ENCODE measurements at regions not wholly inside any gene's neighbourhood (a gene's known extent, or its start where the extent isn't known, plus 50 kb on each side); places are given as distances from the start of the nearest gene placed in this dataset.
"Not testable (repeated sequence)": the region's sequence is repeated elsewhere in the genome, so short reads cannot be mapped to it uniquely, and the experiment has no call there.

DNA sequence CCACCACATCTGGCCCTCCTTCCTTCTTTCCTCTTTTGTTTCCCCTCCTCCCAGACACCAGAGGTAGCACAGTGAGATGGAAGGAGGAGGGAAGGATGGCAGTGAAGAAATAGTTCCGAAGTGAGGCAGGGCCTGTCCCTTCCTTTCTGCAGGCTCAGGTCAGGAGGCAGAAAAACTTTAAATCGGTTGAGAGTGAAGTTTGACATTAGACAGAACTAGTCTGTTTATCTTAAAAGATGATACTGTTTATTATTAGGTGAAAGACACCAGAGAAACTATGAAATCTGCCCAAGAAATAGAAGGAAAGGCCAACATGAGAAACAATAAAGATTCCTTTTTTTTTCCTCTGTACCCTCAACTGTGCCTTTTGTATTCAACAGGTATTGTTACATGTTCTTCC is 670.3 kb downstream of the UTRN start:
- BruUV-seq (replicated peaks) = no TSS peak
- no peaks in the 10 kb centered on the region for H3K36me3 Mint-ChIP-seq (ENCODE audit: insufficient read depth, unreplicated experiment)
- H3K4me3 ChIP-seq (ENCODE audit: low read depth, low read length) = no peak overlapping the region
- H3K9me3 Mint-ChIP-seq (ENCODE audit: unreplicated experiment) = peaks cover 10% of the 10 kb centered on the region
- H3K27me3 Mint-ChIP-seq (ENCODE audit: insufficient read depth, unreplicated experiment) = no peaks in the 10 kb centered on the region
- H3K4me1 Mint-ChIP-seq (ENCODE audit: low read depth, unreplicated experiment) = peaks cover 9% of the 10 kb centered on the region
- no peak overlapping the region for H3K4me3 Mint-ChIP-seq (ENCODE audit: unreplicated experiment)
- intact Hi-C loops (cut with micrococcal nuclease; ENCODE audit: unreplicated experiment) = no loop called here
- H3K27me3 ChIP-seq (replicated peaks; ENCODE audit: control insufficient read depth, insufficient read depth, low read length) = no peaks in the 10 kb centered on the region
- no peaks in the 10 kb centered on the region for H3K4me1 ChIP-seq
- H3K9me3 ChIP-seq = no peaks in the 10 kb centered on the region
- H3K27ac Mint-ChIP-seq (ENCODE audit: unreplicated experiment) = no peak overlapping the region
- no peak for DNase-seq
- POLR2A ChIA-PET = no interaction called here
- TF ChIP-seq, protein P1, sequence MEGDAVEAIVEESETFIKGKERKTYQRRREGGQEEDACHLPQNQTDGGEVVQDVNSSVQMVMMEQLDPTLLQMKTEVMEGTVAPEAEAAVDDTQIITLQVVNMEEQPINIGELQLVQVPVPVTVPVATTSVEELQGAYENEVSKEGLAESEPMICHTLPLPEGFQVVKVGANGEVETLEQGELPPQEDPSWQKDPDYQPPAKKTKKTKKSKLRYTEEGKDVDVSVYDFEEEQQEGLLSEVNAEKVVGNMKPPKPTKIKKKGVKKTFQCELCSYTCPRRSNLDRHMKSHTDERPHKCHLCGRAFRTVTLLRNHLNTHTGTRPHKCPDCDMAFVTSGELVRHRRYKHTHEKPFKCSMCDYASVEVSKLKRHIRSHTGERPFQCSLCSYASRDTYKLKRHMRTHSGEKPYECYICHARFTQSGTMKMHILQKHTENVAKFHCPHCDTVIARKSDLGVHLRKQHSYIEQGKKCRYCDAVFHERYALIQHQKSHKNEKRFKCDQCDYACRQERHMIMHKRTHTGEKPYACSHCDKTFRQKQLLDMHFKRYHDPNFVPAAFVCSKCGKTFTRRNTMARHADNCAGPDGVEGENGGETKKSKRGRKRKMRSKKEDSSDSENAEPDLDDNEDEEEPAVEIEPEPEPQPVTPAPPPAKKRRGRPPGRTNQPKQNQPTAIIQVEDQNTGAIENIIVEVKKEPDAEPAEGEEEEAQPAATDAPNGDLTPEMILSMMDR (IDR thresholded peaks at IDR 0.05; ENCODE audit: insufficient read depth in 1 of 2, low read depth in 1 of 2, low read length in 1 of 2, severe bottlenecking in 1 of 2, unreplicated experiment in 1 of 2) = no peak
- CTCF ChIA-PET = no interaction called here
- no peaks in the 10 kb centered on the region for H3K36me3 ChIP-seq (ENCODE audit: control insufficient read depth, insufficient read depth, low read length)

DNA sequence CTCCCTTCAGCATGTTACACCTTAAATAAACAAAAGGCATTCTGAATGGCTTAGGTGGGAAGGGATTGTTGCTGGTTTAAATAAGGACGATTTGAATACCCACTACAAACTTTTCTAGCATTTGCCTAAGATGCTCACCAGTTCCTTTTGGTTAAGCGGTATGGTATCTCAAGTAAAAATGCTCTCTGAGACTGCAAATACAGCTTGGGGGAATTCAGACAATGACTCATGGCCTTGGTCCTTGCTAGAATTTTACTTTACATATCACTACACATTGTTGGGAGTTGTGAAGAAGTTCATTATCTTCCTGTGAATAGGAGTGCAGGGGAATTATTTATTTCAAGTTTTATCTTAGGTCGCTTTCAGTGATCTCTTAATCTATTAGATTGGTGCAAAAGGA is 670.7 kb downstream of the UTRN start:
- Mint-ChIP-seq H3K4me1 (ENCODE audit: low read depth, unreplicated experiment) (peaks cover 9% of the 10 kb centered on the region), H3K4me3 (ENCODE audit: unreplicated experiment) (no peak overlapping the region)

DNA sequence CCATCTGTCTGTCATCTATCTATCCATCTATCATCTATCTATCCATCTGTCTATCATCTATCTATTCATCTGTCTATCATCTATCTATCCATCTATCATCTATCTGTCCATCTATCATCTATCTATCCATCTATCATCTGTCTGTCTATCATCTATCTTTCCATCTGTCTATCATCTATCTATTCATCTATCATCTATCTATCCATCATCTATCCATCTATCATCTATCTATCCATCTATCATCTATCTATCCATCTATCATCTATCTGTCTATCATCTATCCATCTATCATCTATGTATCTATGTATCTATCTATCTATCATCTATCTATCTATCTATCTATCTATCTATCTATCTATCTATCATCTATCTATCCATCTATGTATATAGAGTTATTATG is 671.6 kb downstream of the UTRN start:
- H3K4me3 ChIP-seq (ENCODE audit: low read depth, low read length); H3K36me3 Mint-ChIP-seq (ENCODE audit: insufficient read depth, unreplicated experiment); H3K36me3 ChIP-seq (ENCODE audit: control insufficient read depth, insufficient read depth, low read length); POLR2A ChIA-PET; intact Hi-C loops (cut with micrococcal nuclease; ENCODE audit: unreplicated experiment); DNase-seq; H3K27me3 Mint-ChIP-seq (ENCODE audit: insufficient read depth, unreplicated experiment); H3K9me3 ChIP-seq; CTCF ChIA-PET; H3K9me3 Mint-ChIP-seq (ENCODE audit: unreplicated experiment); H3K4me1 Mint-ChIP-seq (ENCODE audit: low read depth, unreplicated experiment); BruUV-seq (replicated peaks); H3K27me3 ChIP-seq (replicated peaks; ENCODE audit: control insufficient read depth, insufficient read depth, low read length); H3K4me1 ChIP-seq; H3K4me3 Mint-ChIP-seq (ENCODE audit: unreplicated experiment); H3K27ac Mint-ChIP-seq (ENCODE audit: unreplicated experiment): not testable (repeated sequence)

More for the DNA sequence above, 670.7 kb downstream of the UTRN start:
- ChIA-PET POLR2A (no interaction called here), CTCF (no interaction called here)
- Histone ChIP-seq H3K4me1 (no peaks in the 10 kb centered on the region), H3K9me3 (no peaks in the 10 kb centered on the region), H3K4me3 (ENCODE audit: low read depth, low read length) (no peak overlapping the region), H3K27me3 (replicated peaks; ENCODE audit: control insufficient read depth, insufficient read depth, low read length) (no peaks in the 10 kb centered on the region), H3K36me3 (ENCODE audit: control insufficient read depth, insufficient read depth, low read length) (no peaks in the 10 kb centered on the region)
- no peaks in the 10 kb centered on the region for H3K27me3 Mint-ChIP-seq (ENCODE audit: insufficient read depth, unreplicated experiment)
- H3K36me3 Mint-ChIP-seq (ENCODE audit: insufficient read depth, unreplicated experiment) = no peaks in the 10 kb centered on the region
- TF ChIP-seq, protein P1 (IDR thresholded peaks at IDR 0.05; ENCODE audit: insufficient read depth in 1 of 2, low read depth in 1 of 2, low read length in 1 of 2, severe bottlenecking in 1 of 2, unreplicated experiment in 1 of 2) = no peak
- peaks cover 10% of the 10 kb centered on the region for H3K9me3 Mint-ChIP-seq (ENCODE audit: unreplicated experiment)
- H3K27ac Mint-ChIP-seq (ENCODE audit: unreplicated experiment) = no peak overlapping the region
- no peak for DNase-seq
- BruUV-seq (replicated peaks) = no TSS peak
- intact Hi-C loops (cut with micrococcal nuclease; ENCODE audit: unreplicated experiment) = no loop called here

DNA sequence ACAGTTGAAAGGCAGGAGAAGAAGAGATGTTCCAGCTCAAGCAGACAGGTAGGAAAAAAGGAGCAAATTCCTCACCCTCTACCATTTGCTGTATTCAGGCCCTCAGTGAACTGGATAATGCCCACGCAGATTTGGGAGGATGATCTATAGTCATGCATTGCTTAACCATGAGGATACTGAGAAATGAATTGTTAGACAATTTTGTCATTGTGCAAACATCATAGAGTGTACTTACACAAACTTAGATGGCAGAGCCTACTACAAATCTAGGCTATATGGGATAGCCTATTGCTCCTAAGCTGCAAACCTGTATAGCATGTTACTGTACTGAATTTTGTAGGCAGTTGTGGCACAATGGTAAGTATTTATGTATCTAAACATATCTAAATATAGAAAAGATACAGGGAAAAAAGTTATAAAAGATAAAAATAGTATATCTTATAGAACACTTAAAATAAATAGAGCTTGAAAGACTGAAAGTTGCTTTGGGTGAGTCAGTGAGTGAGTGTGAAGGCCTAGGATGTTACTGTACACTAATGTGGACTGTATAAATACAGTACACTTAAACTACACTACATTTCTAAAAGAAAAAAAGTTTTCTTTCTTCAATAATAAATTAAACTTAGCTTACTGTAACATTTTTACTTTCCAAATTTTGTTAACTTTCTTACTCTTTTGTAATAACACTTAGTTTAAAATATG is 672.3 kb downstream of the UTRN start:
- BruUV-seq (replicated peaks) = no TSS peak
- ChIA-PET CTCF (no interaction called here), POLR2A (no interaction called here)
- Mint-ChIP-seq H3K4me1 (ENCODE audit: low read depth, unreplicated experiment) (peaks cover 9% of the 10 kb centered on the region), H3K9me3 (ENCODE audit: unreplicated experiment) (peaks cover 5% of the 10 kb centered on the region), H3K36me3 (ENCODE audit: insufficient read depth, unreplicated experiment) (no peaks in the 10 kb centered on the region), H3K4me3 (ENCODE audit: unreplicated experiment) (no peak overlapping the region), H3K27ac (ENCODE audit: unreplicated experiment) (no peak overlapping the region), H3K27me3 (ENCODE audit: insufficient read depth, unreplicated experiment) (no peaks in the 10 kb centered on the region)
- Histone ChIP-seq H3K36me3 (ENCODE audit: control insufficient read depth, insufficient read depth, low read length) (no peaks in the 10 kb centered on the region), H3K9me3 (no peaks in the 10 kb centered on the region), H3K4me1 (no peaks in the 10 kb centered on the region), H3K4me3 (ENCODE audit: low read depth, low read length) (no peak overlapping the region), H3K27me3 (replicated peaks; ENCODE audit: control insufficient read depth, insufficient read depth, low read length) (no peaks in the 10 kb centered on the region)
- no peak for DNase-seq
- intact Hi-C loops (cut with micrococcal nuclease; ENCODE audit: unreplicated experiment) = no loop called here
- TF ChIP-seq, protein P1 (IDR thresholded peaks at IDR 0.05; ENCODE audit: insufficient read depth in 1 of 2, low read depth in 1 of 2, low read length in 1 of 2, severe bottlenecking in 1 of 2, unreplicated experiment in 1 of 2) = no peak
